GM21717 (cell line): ENCODE measurements at regions not wholly inside any gene's neighbourhood (a gene's known extent, or its start where the extent isn't known, plus 50 kb on each side); places are given as distances from the start of the nearest gene placed in this dataset.

Experiments
- ATAC-seq: cut with Tn5 transposase; IDR thresholded peaks from one replicate; pipeline ENCODE4 v1.9.1; 2021; ENCODE audit warnings: mild to moderate bottlenecking, moderate library complexity; ENCODE audit not compliant: unreplicated experiment

GRCh38 chr3:159123877-159124276 lies 322.0 kb downstream of the MFSD1 start:
- no peak for ATAC-seq

DNA sequence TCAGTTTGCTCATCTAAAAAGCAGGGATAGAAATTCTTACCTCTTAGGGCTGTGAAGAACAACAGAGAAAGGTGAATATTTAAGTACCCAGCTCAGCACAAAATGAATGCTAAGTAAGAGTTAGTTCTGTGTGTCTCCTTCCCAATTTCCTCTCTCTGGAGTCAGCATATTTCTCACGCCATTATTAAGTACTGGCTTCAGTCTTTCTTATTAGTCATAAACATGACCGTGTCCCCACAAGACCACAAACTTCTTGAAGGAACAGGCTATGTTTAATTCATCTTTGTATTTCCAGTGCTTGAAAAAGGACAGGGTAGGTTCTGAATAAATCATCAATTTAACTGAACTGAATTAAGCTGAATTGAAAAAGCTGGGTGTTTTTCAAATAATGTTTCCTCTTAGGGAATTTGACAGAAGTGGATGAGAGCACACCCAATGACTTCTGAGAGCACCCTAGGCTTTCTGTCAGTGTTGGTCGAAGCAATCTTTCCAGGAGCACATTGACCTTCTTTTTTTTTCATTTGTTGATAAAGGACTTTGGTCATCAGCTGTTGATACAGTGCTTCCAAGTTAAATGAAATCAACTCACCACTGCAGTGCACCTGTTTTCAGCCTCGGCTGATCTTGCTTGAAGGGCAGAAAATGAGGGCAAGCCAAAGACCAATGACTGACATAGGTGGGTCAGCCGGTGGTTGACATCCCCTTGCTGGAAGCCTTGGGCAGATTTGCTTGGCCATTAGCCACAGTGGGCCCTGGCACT lies 324.6 kb downstream of the MFSD1 start:
- ATAC-seq: no peak

- ATAC-seq: no peak
Measured at GRCh38 chr3:159127021-159127392, 325.2 kb downstream of the MFSD1 start.

DNA sequence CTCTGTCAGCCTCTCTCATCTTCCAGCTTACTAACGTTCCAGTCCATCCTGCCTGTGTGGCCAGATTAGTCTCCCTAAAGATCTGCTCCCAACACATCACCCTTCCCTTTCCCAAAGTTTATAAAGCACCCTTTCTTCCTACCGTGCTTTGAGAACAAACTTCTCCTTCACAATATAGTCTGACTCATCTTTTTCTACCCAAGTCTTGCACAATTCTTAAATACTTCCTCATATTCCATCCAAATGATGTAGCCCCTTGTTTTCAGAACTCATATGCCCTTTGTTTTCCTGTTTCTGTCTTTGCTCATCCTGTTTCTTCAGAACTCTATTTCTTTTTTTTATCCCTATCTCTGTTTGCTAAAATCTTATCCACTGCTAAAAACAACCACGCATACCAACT lies 326.8 kb downstream of the MFSD1 start:
- no peak for ATAC-seq

GRCh38 chr3:159130108-159130507 lies 328.3 kb downstream of the MFSD1 start:
- no peak for ATAC-seq

GRCh38 chr3:159131376-159131775 lies 329.5 kb downstream of the MFSD1 start:
- no peak for ATAC-seq

- ATAC-seq: no peak
Measured at GRCh38 chr3:159137949-159138348, 336.1 kb downstream of the MFSD1 start.

DNA sequence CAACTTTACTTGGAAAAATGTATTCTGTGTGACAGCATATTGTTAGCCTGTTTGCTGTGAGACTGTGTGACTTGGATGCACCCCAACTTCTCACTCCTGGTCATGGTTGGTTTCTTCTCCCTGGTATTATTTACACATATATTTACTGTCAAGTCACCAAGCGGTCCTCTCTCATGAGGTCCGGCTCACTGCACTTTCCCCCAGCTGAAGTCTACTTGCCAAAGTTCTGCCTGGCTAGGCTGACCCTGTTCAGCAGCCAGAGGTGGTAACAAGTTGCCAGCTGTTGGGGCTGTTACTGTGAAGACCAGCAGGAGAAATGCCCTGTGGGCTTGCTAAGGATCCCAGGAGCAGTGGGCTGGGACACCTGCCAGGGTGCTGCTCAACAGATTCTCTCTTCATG lies 337.5 kb downstream of the MFSD1 start:
- ATAC-seq: no peak

DNA sequence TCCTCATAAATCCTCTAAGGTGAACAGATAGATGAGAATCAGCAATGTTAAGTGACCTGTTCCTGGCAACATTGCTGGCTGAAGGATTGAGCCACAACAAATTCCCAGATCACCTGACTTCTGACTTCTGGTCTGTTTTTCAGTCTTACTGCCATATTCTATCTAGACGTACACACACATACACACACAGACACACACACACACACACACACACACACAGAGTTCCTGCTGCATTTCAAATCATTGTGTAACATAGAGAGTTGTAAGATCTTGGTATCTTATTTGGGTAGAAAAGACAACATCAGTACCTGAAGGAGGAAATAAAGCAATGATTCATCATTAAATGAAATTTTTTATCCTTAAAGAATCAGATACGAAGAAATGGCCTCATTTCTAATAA lies 342.6 kb downstream of the MFSD1 start:
- no peak for ATAC-seq

- ATAC-seq: no peak
Measured at GRCh38 chr3:159144891-159145290, 343.0 kb downstream of the MFSD1 start.

DNA sequence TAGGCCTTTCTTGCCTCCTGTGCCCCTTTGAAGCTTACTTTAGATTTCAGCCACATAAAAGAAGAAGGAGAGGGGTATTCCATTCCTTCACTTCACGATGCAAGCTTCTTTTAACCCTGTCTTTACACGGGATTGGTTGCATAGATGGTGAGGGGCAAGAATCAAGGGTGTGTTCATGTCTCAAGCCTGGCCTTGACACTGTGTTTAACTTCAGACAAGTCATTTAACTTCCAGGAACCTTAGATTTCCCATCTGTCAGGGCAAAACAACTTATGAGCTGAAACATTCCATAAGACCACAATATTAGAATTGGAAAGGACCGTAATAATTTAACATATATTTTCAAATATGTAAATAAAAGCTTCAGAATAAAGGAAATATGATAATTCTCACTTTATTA lies 344.5 kb downstream of the MFSD1 start:
- no peak for ATAC-seq

- no peak for ATAC-seq
Measured at GRCh38 chr3:159146856-159147435, 345.1 kb downstream of the MFSD1 start.

DNA sequence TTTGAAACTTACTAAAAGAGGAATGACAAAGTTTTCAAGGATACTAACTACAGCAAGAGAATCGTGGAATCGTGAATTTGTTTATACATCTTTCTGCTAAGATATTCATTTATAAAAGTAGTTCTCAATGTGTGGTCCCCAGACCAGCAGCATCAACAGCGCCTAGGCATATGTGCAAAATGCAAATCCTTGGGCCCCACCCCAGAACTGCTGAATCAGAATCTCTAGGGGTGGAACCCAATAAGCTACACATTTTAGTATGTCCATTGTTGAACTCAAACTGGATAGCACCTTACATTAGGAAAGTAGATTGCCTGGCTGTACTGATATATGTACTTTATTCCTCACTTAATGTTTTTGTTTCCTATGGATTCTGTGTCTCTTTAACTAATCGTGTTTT lies 346.0 kb downstream of the MFSD1 start:
- no peak for ATAC-seq

DNA sequence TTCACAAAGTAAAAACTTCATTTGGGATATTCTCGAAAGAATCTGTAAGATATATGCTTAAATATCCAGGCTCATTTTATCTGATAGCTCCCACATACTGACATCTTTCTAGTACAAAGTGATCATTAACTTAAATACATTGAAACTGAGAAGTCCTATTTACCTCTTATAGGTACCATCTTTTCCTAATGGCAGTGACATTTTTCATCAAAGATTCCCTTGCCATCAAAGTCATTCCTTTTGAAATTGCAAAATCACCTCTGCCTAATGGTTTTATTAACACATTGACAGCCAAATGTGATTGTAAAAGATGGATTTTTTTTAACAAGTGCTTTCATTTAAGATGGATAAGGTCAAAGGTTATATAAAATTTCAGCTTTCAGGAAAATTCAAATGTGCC lies 346.6 kb downstream of the MFSD1 start:
- ATAC-seq: no peak

DNA sequence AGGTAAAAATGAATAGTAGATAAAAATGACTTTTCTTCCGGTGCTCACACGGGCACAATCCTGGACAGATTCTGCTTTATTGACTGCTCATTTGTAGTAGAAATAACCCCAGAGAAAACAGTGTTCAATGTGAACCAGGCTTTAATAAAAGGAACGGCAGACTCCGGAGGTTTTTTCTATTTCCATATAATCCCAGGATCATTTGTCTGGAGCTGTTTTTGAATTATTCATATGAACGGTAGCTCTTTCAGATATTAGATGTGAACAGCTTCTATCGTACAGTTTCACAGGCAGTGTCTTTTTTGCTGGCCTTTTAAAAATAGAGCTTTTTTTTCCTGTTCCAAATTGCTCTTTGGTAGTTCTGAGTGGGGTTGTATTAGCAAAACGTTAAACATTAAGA lies 347.3 kb downstream of the MFSD1 start:
- ATAC-seq: no peak

GRCh38 chr3:159149633-159150032 lies 347.8 kb downstream of the MFSD1 start:
- ATAC-seq: no peak

GRCh38 chr3:159150180-159150579 lies 348.3 kb downstream of the MFSD1 start:
- no peak for ATAC-seq

GRCh38 chr3:159151130-159151529 lies 349.3 kb downstream of the MFSD1 start:
- ATAC-seq: no peak

DNA sequence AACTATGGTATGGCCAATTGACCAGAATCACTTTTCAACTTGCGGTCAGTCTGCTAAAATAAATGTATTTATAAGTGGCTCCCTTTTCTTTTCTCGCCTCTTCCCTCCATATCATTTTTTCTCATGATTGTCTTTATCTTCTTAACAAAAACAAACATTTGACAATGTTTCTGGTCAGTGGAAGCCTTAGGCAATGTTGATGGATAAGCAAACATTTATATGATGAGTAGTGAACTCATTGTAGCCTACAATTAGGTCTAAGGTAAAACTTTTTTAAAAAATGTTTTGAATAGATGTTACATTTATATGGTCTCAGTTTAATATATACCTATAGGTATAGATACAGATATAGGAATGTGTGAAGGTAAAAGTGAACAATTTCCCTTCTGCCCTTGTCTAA lies 355.4 kb downstream of the MFSD1 start:
- no peak for ATAC-seq

DNA sequence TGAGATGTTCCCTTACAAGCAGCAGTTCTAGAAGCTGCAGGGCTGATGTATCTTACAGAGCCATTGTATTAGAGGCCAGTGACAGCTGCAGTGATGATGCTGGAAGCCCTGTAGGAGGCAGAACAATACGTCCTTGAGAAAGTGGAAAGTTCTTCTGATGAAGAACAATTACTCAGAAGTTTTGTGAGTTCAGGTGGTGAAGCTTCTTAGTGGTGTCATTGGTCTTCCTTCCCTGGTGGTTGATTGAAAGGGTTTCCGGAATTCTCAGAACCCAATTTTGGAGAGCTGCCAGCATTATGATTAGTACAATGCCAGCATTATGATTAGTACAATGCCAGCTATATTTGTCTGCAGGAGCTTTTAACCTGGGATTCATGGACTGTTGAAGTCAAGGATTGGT lies 356.4 kb downstream of the MFSD1 start:
- no peak for ATAC-seq

- no peak for ATAC-seq
Measured at GRCh38 chr3:159158801-159159200, 356.9 kb downstream of the MFSD1 start.

- ATAC-seq: no peak
Measured at GRCh38 chr3:159159546-159159945, 357.7 kb downstream of the MFSD1 start.

- no peak for ATAC-seq
Measured at GRCh38 chr3:159163656-159164055, 361.8 kb downstream of the MFSD1 start.
